ENCODE measurements at regions not wholly inside any gene's neighbourhood (a gene's known extent, or its start where the extent isn't known, plus 50 kb on each side); places are given as distances from the start of the nearest gene placed in this dataset.

DNA sequence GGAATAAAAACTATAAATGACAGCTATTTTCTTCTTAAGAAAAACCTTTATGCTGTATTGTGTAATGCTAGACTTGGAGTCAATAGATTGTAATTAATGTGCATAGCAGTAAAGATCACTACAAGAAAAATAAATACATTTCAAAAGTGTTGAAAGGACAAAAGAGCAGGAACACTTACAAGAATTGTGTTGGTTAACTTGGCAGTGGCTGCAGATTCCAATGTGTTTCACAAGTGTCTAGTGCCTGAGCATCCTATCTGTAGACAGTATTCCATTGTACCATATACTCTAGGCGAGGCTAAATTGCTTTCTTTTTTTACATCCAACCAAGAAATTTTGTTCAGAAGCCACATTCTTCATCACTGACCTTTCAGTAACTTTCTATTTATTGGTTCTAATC lies 924.1 kb downstream of the EPHA7 start:
- no peaks in the 10 kb centered on the region for H3K4me1 Mint-ChIP-seq
- ATAC-seq = no peak
- H3K4me3 Mint-ChIP-seq = no peak overlapping the region
- no peaks in the 10 kb centered on the region for H3K36me3 Mint-ChIP-seq
- H3K9me3 Mint-ChIP-seq = no peaks in the 10 kb centered on the region
- H3K27me3 Mint-ChIP-seq = no peaks in the 10 kb centered on the region
- H3K27ac Mint-ChIP-seq = no peak overlapping the region

DNA sequence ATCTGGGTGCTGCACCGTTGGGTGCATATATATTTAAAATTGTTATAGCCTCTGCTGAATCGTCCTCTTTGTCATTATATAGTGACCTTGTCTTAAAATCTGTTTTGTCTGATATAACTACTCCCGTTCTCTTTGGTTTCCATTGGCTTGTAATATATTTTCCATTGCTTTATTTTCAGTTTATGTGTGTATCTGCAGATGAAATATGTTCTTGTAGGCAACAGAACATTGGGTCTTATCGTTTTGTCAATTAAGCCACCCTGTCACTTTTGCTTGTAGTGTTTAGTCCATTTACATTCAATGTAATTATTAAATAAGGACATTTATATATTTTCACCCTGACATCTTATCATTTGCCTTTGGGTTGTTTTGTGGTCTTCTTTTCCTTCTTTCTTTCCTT lies 933.9 kb downstream of the EPHA7 start:
- H3K27ac Mint-ChIP-seq = no peak overlapping the region

DNA sequence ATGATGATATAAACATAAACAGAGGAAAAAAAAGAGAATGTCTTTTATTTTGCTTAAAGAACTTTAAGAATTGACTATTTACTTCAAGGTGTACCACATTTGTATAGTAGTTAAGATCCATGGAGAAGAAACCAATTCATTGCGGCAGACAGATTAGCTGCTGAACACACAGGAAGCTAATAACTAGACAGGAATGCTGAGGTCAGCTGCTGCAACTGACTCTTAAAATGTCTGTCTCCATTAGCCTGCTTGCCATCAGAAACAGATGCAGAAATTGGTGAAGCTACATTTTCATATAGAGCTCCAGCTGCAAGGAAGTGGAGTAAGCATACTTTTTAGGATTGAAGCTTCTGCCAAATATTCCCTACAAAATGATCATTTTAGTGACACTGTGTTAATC lies 939.5 kb downstream of the EPHA7 start:
- no peak for ATAC-seq
- H3K9me3 Mint-ChIP-seq = peaks cover 18% of the 10 kb centered on the region
- H3K27me3 Mint-ChIP-seq = no peaks in the 10 kb centered on the region
- H3K4me3 Mint-ChIP-seq = no peak overlapping the region
- no peaks in the 10 kb centered on the region for H3K4me1 Mint-ChIP-seq
- H3K27ac Mint-ChIP-seq = no peak overlapping the region
- no peaks in the 10 kb centered on the region for H3K36me3 Mint-ChIP-seq

More for the DNA sequence above, 933.9 kb downstream of the EPHA7 start:
- no peaks in the 10 kb centered on the region for H3K27me3 Mint-ChIP-seq
- ATAC-seq = no peak
- H3K4me1 Mint-ChIP-seq = no peaks in the 10 kb centered on the region
- H3K9me3 Mint-ChIP-seq = peaks cover 11% of the 10 kb centered on the region
- H3K4me3 Mint-ChIP-seq = no peak overlapping the region
- H3K36me3 Mint-ChIP-seq = no peaks in the 10 kb centered on the region

DNA sequence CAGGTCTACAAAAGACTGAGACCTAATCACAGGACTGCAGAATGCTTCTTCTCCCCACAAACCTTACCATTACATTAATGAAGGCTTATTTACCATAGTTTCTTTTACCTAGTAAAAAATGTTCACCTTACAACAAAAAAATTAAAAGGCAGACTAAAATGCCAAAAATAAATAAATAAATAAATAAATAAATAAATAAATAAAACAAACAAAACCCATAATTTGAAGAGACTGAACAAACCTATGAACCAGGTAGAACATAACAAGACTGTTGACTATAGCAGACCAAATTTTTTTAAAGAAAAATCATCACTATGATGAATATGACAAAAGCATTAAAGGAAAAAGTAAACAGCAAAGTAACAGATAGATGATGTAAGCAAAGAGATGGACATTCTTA lies 946.3 kb downstream of the EPHA7 start:
- Mint-ChIP-seq H3K36me3 (no peaks in the 10 kb centered on the region), H3K4me1 (no peaks in the 10 kb centered on the region), H3K4me3 (no peak overlapping the region), H3K27me3 (no peaks in the 10 kb centered on the region), H3K9me3 (peaks cover 8% of the 10 kb centered on the region), H3K27ac (no peak overlapping the region)
- ATAC-seq = no peak

DNA sequence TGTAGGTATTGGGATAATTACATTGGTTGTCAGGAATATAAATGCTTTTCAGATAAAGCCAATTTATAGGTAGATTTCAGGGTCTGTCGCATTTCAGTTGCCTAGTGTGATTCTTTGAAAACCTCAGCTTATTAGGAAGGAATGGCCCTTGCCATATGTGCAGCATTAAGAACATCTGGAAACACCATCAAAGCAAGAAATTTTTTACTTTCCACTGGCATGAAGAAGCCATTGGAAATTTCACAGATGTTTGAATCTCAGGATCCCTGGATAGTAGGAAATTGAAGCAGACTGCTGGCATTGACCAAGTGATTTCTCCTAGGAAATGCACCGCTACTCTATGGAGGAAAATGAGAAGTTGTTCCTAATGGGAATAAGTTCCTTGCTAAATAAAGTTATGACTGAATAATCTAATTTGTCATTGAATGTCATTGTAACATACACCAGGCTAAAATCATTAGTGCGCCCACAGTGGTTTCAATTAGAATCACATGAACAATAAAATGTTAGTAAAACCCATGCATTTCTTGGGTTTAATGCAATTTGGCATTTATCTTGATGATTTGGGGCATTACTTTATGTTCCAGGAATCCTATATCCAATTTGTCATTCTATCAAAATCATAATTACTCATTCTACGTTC lies 950.1 kb downstream of the EPHA7 start:
- Mint-ChIP-seq H3K4me3 (no peak overlapping the region), H3K36me3 (no peaks in the 10 kb centered on the region), H3K9me3 (peaks cover 10% of the 10 kb centered on the region), H3K4me1 (no peaks in the 10 kb centered on the region), H3K27me3 (no peaks in the 10 kb centered on the region), H3K27ac (no peak overlapping the region)
- no peak for ATAC-seq

DNA sequence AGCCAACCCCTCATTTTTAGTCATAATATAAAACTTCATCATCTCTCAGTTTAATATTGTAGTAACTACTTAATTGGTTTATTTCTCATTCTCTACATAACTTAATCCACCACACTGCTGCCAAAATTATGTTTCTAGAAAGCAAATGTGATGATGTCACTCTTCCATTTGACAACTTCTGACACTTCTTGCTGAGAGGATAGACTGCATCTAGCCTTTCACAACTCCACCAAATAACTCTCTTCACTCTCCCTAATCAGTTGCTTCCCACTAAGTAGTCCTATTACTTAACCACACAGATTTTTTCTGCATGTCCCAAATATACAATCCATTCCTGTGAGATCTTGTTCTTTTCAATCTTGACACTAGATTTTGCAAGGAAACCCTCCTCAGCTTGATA lies 951.3 kb downstream of the EPHA7 start:
- Mint-ChIP-seq H3K9me3 (peaks cover 10% of the 10 kb centered on the region), H3K36me3 (no peaks in the 10 kb centered on the region), H3K27ac (no peak overlapping the region), H3K27me3 (no peaks in the 10 kb centered on the region), H3K4me1 (no peaks in the 10 kb centered on the region), H3K4me3 (no peak overlapping the region)
- no peak for ATAC-seq

DNA sequence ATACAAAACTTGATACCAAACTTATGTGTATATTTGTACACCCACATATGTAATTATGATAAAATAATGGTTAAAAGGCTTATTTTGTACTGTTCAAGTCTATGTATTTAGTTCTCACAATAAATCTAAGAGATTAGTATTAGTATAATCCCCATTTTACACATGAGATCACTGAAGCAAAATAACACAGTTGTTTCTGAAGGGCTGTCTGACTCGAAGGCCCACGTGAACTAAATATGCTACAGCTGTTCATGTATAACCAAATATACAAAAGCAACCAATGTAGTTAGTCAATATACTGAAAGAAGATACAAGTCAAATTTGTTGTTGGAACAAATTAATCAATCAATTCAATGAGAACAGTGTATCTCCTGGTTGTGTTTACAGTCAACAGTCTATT lies 959.2 kb downstream of the EPHA7 start:
- Mint-ChIP-seq H3K9me3 (no peaks in the 10 kb centered on the region), H3K4me3 (no peak overlapping the region), H3K27me3 (no peaks in the 10 kb centered on the region), H3K4me1 (no peaks in the 10 kb centered on the region), H3K36me3 (no peaks in the 10 kb centered on the region), H3K27ac (no peak overlapping the region)
- no peak for ATAC-seq

DNA sequence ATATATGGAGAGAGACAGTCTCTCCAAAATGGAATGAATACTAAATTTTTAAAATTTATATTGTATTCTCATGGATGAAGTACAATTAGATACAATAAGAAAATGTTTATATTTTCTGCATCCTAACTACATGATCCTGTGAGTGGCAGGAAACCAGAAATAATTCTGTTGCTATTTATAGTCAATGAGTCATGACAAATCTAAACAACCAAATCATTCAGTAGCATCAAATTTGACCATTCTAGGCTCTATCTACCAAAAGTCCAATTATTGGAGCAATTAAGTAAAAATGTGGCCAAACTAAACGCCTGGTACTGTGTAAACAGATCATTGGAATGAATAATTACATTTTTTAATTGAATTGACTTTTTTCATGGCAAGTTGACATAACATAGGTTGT lies 959.8 kb downstream of the EPHA7 start:
- no peak overlapping the region for H3K4me3 Mint-ChIP-seq
- no peaks in the 10 kb centered on the region for H3K27me3 Mint-ChIP-seq
- no peaks in the 10 kb centered on the region for H3K9me3 Mint-ChIP-seq
- no peak for ATAC-seq
- no peak overlapping the region for H3K27ac Mint-ChIP-seq
- H3K4me1 Mint-ChIP-seq = no peaks in the 10 kb centered on the region
- no peaks in the 10 kb centered on the region for H3K36me3 Mint-ChIP-seq

DNA sequence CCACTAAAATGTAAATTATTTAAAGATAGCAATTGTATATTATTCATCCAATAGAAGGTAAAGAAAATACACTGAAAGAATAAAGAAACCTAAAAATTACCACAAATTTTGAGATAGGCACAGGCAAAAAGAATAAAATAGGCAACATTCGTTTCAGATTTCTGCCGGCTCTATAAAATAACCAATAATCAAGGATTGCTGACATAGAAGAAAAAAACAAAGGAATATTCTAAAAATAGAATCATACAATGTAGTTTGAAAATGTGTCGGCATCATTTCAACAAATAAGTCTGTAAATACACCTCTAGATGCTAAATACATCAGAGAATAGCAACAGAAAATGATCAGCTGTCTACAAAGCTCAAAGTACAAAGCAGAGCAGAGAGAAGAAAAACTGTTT lies 973.3 kb downstream of the EPHA7 start:
- H3K27ac Mint-ChIP-seq = no peak overlapping the region
- no peaks in the 10 kb centered on the region for H3K36me3 Mint-ChIP-seq
- peaks cover 15% of the 10 kb centered on the region for H3K9me3 Mint-ChIP-seq
- H3K27me3 Mint-ChIP-seq = no peaks in the 10 kb centered on the region
- no peak overlapping the region for H3K4me3 Mint-ChIP-seq
- H3K4me1 Mint-ChIP-seq = no peaks in the 10 kb centered on the region
- no peak for ATAC-seq

DNA sequence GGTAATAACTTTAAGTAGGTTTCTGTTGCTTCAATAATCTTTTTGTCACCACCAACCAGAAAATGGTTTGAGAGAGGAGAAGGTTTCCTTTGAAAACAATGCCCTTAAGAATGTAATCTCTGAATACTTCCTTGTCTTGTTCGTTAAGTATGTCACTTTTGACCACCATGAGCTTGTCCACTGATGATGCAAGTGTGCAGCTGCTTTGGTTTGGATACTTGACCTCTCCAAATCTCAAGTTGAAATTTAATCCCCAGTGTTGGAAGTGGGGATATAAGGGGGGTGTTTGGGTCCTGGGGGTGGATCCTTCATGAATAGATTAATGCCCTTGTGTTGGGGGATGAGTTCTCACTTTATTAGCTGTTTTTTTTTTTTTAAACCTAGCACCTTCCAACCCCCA lies 985.4 kb downstream of the EPHA7 start:
- peaks cover 3% of the 10 kb centered on the region for H3K9me3 Mint-ChIP-seq
- ATAC-seq = no peak

DNA sequence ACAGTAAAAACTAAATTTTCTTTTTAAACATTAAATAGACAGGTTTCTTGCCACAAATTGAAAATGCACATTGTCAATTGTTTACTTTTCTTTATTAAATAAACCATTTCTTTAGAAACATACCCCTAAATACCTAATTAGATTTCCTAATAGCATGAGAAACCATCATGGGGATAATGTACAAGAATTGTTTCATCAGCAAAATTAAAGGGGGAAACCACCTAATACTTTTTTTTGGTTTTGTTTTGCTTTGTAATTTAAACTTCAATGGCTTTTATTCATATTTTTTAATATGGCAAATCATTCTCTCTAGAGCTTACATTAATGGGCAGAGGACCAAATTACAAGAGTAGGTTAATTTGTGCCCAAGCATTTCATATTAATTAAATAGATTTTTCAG lies 987.9 kb downstream of the EPHA7 start:
- Mint-ChIP-seq H3K27me3 (no peaks in the 10 kb centered on the region), H3K4me1 (no peaks in the 10 kb centered on the region), H3K36me3 (no peaks in the 10 kb centered on the region), H3K4me3 (no peak overlapping the region), H3K27ac (no peak overlapping the region), H3K9me3 (peaks cover 3% of the 10 kb centered on the region)
- ATAC-seq = no peak

More for the DNA sequence above, 985.4 kb downstream of the EPHA7 start:
- no peak overlapping the region for H3K4me3 Mint-ChIP-seq
- no peaks in the 10 kb centered on the region for H3K4me1 Mint-ChIP-seq
- no peaks in the 10 kb centered on the region for H3K36me3 Mint-ChIP-seq
- no peaks in the 10 kb centered on the region for H3K27me3 Mint-ChIP-seq
- H3K27ac Mint-ChIP-seq = no peak overlapping the region

DNA sequence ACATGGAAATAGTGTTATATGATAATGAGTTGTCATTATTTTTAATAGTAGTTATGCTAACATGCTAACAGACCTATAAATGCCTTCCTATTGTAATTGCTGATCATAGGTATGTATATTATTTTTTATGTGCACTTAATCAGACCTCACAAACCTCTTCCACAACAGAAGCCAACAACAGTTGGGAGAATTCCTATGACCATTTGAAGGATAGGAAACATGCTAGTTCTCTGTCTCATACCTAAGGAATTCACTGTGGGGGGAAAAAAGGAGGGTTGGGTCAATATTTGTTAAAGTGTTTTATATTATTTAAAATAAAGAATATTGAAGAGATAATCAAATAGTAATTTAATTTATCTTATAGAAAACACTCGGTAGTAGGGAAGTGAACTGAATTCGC lies 990.9 kb downstream of the EPHA7 start:
- Mint-ChIP-seq H3K9me3 (peaks cover 14% of the 10 kb centered on the region), H3K36me3 (no peaks in the 10 kb centered on the region), H3K27ac (no peak overlapping the region), H3K4me3 (no peak overlapping the region), H3K27me3 (no peaks in the 10 kb centered on the region), H3K4me1 (no peaks in the 10 kb centered on the region)
- ATAC-seq = no peak

DNA sequence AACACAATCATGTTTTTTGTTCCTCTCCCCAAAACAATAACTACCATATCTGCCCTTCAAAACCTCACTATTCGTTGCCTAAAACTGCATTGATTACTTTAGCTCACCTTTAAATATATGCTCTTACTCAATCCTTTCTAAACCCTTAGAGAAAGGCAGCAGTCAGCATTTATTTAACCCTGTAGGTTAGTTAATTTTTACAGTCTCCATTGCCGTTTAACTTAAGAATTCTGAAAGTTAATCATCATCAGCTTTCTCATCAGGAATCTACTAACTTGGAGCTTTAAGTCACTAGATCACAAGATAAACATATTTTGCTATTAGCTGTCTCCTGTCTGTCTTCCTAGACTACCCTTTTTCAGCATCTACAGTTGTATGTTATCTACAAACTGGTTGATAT lies 991.9 kb downstream of the EPHA7 start:
- ATAC-seq = no peak
- Mint-ChIP-seq H3K9me3 (peaks cover 15% of the 10 kb centered on the region), H3K4me3 (no peak overlapping the region), H3K27ac (no peak overlapping the region), H3K27me3 (no peaks in the 10 kb centered on the region), H3K4me1 (no peaks in the 10 kb centered on the region), H3K36me3 (no peaks in the 10 kb centered on the region)

DNA sequence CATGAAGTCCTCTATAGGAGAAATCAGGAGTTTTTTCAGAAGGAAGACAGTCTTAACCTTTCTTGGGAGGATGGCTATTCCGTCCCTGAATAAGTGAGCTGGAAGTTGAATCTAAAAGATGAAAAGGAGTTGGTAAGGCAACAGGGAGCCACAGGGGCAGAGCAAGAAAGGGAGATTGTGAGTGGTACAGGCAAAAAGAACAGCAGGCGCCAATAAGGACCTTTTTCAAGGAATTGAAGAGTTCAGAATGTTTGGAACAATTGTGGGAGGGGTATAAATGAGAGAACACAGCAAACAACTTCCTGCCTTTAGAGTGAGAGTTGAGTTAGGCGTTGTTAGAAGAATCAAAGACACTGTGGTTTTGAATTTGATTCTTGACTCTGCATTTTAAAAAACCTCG lies 1003.7 kb downstream of the EPHA7 start:
- Mint-ChIP-seq H3K27me3 (no peaks in the 10 kb centered on the region), H3K9me3 (peaks cover 3% of the 10 kb centered on the region), H3K36me3 (no peaks in the 10 kb centered on the region), H3K4me1 (no peaks in the 10 kb centered on the region), H3K4me3 (no peak overlapping the region), H3K27ac (no peak overlapping the region)
- no peak for ATAC-seq

DNA sequence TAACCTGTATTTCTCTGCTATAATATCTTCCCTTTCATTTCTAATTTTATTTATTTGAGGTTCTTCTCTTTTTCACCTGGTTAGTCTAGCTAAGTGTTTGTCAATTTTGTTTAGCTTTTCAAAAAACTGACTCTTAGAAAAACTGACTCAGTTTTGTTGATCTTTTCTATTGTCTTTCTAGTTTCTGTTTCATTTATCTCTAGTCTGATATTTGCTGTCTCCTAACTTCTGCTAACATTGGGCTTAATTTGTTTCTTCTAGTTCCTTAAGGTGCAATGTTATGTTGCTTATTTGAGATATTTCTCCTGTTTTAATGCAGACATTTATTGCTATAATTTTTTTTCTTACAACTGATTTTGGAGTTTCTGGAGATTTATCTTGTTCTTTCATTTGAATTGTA lies 1011.0 kb downstream of the EPHA7 start:
- Mint-ChIP-seq H3K4me3 (no peak overlapping the region), H3K9me3 (peaks cover 12% of the 10 kb centered on the region), H3K27me3 (no peaks in the 10 kb centered on the region), H3K27ac (no peak overlapping the region), H3K36me3 (no peaks in the 10 kb centered on the region), H3K4me1 (no peaks in the 10 kb centered on the region)
- no peak for ATAC-seq

DNA sequence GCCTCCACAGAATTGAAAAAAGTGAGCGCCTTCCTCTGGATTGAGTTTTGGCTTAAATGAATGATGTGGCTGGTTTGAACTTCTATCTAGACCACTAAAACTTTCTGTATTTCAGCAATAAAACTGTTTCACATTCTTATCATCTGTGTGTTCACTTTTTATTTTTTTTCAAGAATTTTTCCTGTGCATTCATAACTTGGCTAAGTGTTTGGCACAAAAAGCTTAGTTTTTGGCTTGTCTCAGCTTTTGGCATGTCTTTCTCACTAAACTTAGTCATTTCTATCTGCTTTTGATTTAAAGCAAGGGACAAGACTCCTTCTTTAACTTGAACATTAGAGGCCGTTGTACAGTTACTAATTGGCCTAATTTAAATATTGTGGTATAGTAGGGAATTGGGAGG lies 1015.1 kb downstream of the EPHA7 start:
- Mint-ChIP-seq H3K27me3 (no peaks in the 10 kb centered on the region), H3K36me3 (no peaks in the 10 kb centered on the region), H3K9me3 (peaks cover 9% of the 10 kb centered on the region), H3K27ac (no peak overlapping the region), H3K4me1 (no peaks in the 10 kb centered on the region), H3K4me3 (no peak overlapping the region)
- ATAC-seq = no peak

DNA sequence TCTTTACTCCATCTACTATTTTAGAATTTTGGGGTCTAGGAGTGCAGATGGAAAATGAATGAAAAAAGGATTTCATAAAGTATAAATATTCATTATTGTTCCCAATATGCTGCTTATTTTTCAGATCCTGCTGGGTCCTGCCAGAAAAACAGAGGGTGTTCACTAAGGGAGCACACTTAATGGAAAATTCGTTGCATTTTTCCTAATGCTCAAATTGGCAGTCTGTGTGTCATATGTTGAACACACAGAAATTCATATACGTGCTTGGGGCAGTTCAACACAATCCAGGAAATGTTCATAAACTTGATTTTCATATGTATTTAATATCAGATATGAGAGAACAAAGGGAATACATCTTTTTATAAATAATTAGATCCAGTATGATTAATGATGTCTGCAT lies 1019.4 kb downstream of the EPHA7 start:
- H3K27ac Mint-ChIP-seq = no peak overlapping the region
- H3K4me3 Mint-ChIP-seq = no peak overlapping the region
- H3K36me3 Mint-ChIP-seq = no peaks in the 10 kb centered on the region
- no peaks in the 10 kb centered on the region for H3K27me3 Mint-ChIP-seq
- no peaks in the 10 kb centered on the region for H3K9me3 Mint-ChIP-seq
- no peaks in the 10 kb centered on the region for H3K4me1 Mint-ChIP-seq
- no peak for ATAC-seq
